Breast epithelium (tissue), 4 donors: ENCODE measurements at regions not wholly inside any gene's neighbourhood (a gene's known extent, or its start where the extent isn't known, plus 50 kb on each side); places are given as distances from the start of the nearest gene placed in this dataset.

Experiments used
- DNase-seq, 2 donors: peaks; one replicate each; pipeline ENCODE4 v3.0.0-alpha.2; 2019; ENCODE audit warnings: low spot score in 2 of 2
- H3K27ac ChIP-seq, 2 donors: fragments of 200-600 bp; sonication (generic) in 1 of 2; one replicate each; pipeline ENCODE4 v1.5.1; 2016 to 2019; ENCODE audit warnings: mild to moderate bottlenecking in 1 of 2
- H3K27me3 ChIP-seq, 2 donors: fragments of 200-600 bp; sonication (generic) in 1 of 2; one replicate each; pipeline versions ENCODE4 v1.5.1 to v1.6.0; 2017 to 2019; ENCODE audit warnings: control low read depth in 1 of 2, mild to moderate bottlenecking in 1 of 2
- H3K36me3 ChIP-seq: fragments of 200-600 bp; one replicate; pipeline ENCODE4 v1.5.1; 2019
- H3K4me1 ChIP-seq, 2 donors: fragments of 200-600 bp; sonication (generic); one replicate each; pipeline ENCODE4 v1.5.1; 2016 to 2019; ENCODE audit warnings: control low read depth in 1 of 2
- H3K4me3 ChIP-seq, 3 donors: fragments of 200-600 bp; sonication (generic); 1 replicate in 2 of 3; 2 replicates in 1 of 3; pipeline ENCODE4 v1.5.1; 2016 to 2019; ENCODE audit warnings: mild to moderate bottlenecking in 3 of 3, moderate library complexity in 2 of 3
- H3K9me3 ChIP-seq, 2 donors: fragments of 200-600 bp; sonication (generic) in 1 of 2; one replicate each; pipeline ENCODE4 v1.5.1; 2016 to 2019; ENCODE audit warnings: control low read depth in 1 of 2
- POLR2A ChIP-seq: fragments of 450-650 bp; IDR thresholded peaks from one replicate; pipeline ENCODE4 v1.6.1; 2016; ENCODE audit warnings: antibody characterized with exemption, mild to moderate bottlenecking, moderate library complexity
- POLR2AphosphoS5 ChIP-seq, 3 donors: sonication (generic); formaldehyde crosslinking; IDR thresholded peaks; one replicate each; pipeline ENCODE4 v1.6.1; 2017; ENCODE audit warnings: antibody characterized with exemption in 3 of 3
- intact Hi-C: fragments of 100-400 bp; cut with DNase I; formaldehyde crosslinking; loops from one replicate; pipeline ENCODE4 v1.15.1; 2023; ENCODE audit warnings: low total_unique reads
- TF ChIP-seq, protein P1 (sequence below), 3 donors: fragments of 450-650 bp; IDR thresholded peaks; one replicate each; pipeline ENCODE4 v1.5.1; 2016 to 2017; ENCODE audit warnings: antibody characterized with exemption in 3 of 3, mild to moderate bottlenecking in 3 of 3, moderate library complexity in 3 of 3

DNA sequence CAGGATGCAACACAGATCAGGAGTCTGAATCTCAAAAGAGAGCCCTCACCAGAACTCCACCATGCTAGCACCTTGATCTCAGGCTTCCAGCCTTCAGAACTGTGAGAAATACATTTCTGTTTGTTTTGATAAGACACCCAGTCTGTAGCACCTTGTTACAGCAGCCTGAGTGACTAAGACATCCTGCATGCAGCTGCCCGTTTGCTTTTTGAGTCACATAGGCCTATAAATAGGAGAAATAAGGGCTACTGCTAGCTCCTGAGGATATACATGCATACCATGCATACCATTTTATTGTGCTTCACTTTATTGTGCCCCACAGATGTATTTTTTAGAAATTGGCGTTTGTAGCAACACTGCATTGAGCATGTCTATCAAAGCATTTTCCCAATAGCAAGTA lies 337.8 kb downstream of the CDH2 start:
- intact Hi-C loops = no loop called here
- Histone ChIP-seq H3K4me1 (no peaks in the 10 kb centered on the region), H3K4me3 (no peak overlapping the region), H3K27me3 (no peaks in the 10 kb centered on the region), H3K9me3 (no peaks in the 10 kb centered on the region), H3K27ac (no peak overlapping the region), H3K36me3 (no peaks in the 10 kb centered on the region)
- TF ChIP-seq, protein P1, sequence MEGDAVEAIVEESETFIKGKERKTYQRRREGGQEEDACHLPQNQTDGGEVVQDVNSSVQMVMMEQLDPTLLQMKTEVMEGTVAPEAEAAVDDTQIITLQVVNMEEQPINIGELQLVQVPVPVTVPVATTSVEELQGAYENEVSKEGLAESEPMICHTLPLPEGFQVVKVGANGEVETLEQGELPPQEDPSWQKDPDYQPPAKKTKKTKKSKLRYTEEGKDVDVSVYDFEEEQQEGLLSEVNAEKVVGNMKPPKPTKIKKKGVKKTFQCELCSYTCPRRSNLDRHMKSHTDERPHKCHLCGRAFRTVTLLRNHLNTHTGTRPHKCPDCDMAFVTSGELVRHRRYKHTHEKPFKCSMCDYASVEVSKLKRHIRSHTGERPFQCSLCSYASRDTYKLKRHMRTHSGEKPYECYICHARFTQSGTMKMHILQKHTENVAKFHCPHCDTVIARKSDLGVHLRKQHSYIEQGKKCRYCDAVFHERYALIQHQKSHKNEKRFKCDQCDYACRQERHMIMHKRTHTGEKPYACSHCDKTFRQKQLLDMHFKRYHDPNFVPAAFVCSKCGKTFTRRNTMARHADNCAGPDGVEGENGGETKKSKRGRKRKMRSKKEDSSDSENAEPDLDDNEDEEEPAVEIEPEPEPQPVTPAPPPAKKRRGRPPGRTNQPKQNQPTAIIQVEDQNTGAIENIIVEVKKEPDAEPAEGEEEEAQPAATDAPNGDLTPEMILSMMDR (IDR thresholded peaks at IDR 0.05) = no peak
- TF ChIP-seq POLR2A = no peak
- no peak for TF ChIP-seq POLR2AphosphoS5 (IDR thresholded peaks at IDR 0.05)
- DNase-seq = no peak

DNA sequence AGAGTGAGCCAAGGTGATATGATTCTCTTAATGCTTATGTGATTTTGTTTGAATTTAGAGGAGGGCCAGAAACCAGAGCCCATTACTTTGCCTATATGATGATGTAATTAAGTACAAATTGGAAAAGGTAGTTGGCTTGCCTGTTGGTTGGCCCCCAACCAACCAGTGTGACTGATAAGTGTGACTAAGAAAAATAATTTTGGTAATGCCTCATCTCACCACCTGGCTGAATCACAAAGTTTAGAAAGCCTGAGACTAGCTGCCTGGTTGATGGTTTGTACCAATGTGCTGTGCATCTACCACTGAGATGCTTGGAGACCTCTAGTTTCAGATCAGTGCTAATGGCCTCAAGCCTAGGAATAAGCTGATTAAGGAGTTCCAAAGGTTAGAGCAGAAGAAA lies 338.7 kb downstream of the CDH2 start:
- Histone ChIP-seq H3K27me3 (no peaks in the 10 kb centered on the region), H3K4me1 (no peaks in the 10 kb centered on the region), H3K4me3 (no peak overlapping the region), H3K36me3 (no peaks in the 10 kb centered on the region), H3K27ac (no peak overlapping the region), H3K9me3 (no peaks in the 10 kb centered on the region)
- TF ChIP-seq, protein P1 (IDR thresholded peaks at IDR 0.05) = no peak
- TF ChIP-seq POLR2A (no peak), POLR2AphosphoS5 (IDR thresholded peaks at IDR 0.05) (no peak)
- DNase-seq = no peak
- intact Hi-C loops = no loop called here

GRCh38 chr18:27826101-27826500 lies 350.8 kb downstream of the CDH2 start:
- TF ChIP-seq, protein P1 (IDR thresholded peaks at IDR 0.05) = no peak
- TF ChIP-seq POLR2A (no peak), POLR2AphosphoS5 (IDR thresholded peaks at IDR 0.05) (no peak)
- DNase-seq = no peak
- no peaks in the 10 kb centered on the region for H3K9me3 ChIP-seq
- H3K27me3 ChIP-seq = no peaks in the 10 kb centered on the region
- intact Hi-C loops = loop anchor here (5.0 kb wide), 1 partner anchor 826 kb away; no protein-coding TSS in a partner anchor
- no peak overlapping the region for H3K27ac ChIP-seq
- no peaks in the 10 kb centered on the region for H3K4me1 ChIP-seq
- H3K4me3 ChIP-seq = no peak overlapping the region
- no peaks in the 10 kb centered on the region for H3K36me3 ChIP-seq

GRCh38 chr18:27825689-27826088 lies 351.2 kb downstream of the CDH2 start:
- TF ChIP-seq, protein P1 (IDR thresholded peaks at IDR 0.05) = no peak
- H3K36me3 ChIP-seq = no peaks in the 10 kb centered on the region
- no peaks in the 10 kb centered on the region for H3K4me1 ChIP-seq
- no peak for DNase-seq
- no peaks in the 10 kb centered on the region for H3K9me3 ChIP-seq
- no peak overlapping the region for H3K27ac ChIP-seq
- intact Hi-C loops = loop anchor here (5.0 kb wide), 1 partner anchor 827 kb away; no protein-coding TSS in a partner anchor
- no peaks in the 10 kb centered on the region for H3K27me3 ChIP-seq
- no peak overlapping the region for H3K4me3 ChIP-seq

- H3K4me1 ChIP-seq = no peaks in the 10 kb centered on the region
- H3K27me3 ChIP-seq = no peaks in the 10 kb centered on the region
- no peak overlapping the region for H3K4me3 ChIP-seq
- H3K9me3 ChIP-seq = no peaks in the 10 kb centered on the region
- intact Hi-C loops = loop anchor here (5.0 kb wide), 1 partner anchor 827 kb away; no protein-coding TSS in a partner anchor
- DNase-seq = no peak
- TF ChIP-seq POLR2AphosphoS5 (IDR thresholded peaks at IDR 0.05) (no peak), POLR2A (no peak)
- TF ChIP-seq, protein P1 (IDR thresholded peaks at IDR 0.05) = no peak
- H3K27ac ChIP-seq = no peak overlapping the region
- H3K36me3 ChIP-seq = no peaks in the 10 kb centered on the region
Observed at GRCh38 chr18:27824841-27825681, 351.9 kb downstream of the CDH2 start.
